ENCODE measurements at regions not wholly inside any gene's neighbourhood (a gene's known extent, or its start where the extent isn't known, plus 50 kb on each side); places are given as distances from the start of the nearest gene placed in this dataset.

GRCh38 chr11:127873478-127873877 lies 713.9 kb downstream of the ETS1 start:
- POLR2A ChIA-PET: no interaction called here
- no peak overlapping the region for H3K27ac ChIP-seq (ENCODE audit: low read depth, low read length)
- H3K27ac Mint-ChIP-seq: no peak overlapping the region

DNA sequence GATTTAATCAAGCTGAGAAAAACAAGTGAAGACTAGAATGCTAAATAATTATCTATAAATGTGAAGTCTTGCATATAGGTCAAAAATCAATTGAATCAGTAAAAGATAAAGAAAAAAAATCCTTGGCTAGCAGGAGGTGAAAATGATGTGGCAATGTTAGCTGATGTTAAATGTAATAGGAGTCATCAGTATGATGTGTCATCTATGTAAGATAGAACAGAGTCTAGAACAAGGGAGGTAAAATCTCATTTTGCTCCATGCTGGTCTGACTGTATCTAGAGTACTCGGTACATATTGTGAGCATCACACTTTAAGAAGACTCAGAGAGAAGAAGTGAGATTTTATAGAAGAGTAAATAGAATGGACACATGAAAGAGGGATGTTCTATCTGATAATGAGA lies 721.2 kb downstream of the ETS1 start:
- H3K27me3 ChIP-seq (ENCODE audit: control insufficient read depth in 2 of 2, insufficient read depth in 2 of 2, low read length in 2 of 2): no peaks in the 10 kb centered on the region
- H3K36me3 ChIP-seq (ENCODE audit: control insufficient read depth in 2 of 3, insufficient read depth in 3 of 3, low read length in 3 of 3): no peaks in the 10 kb centered on the region
- Mint-ChIP-seq H3K27ac (no peak overlapping the region), H3K4me3 (no peak overlapping the region), H3K9me3 (peaks cover 0 to 3% (median 0%) of the 10 kb centered on the region in 11 donors), H3K27me3 (peaks cover 5 to 17% (median 10%) of the 10 kb centered on the region in 5 donors), H3K4me1 (no peaks in the 10 kb centered on the region), H3K36me3 (no peaks in the 10 kb centered on the region)
- H3K4me3 ChIP-seq (ENCODE audit: low read length): no peak overlapping the region
- no peaks in the 10 kb centered on the region for H3K4me1 ChIP-seq (ENCODE audit: control insufficient read depth in 2 of 2, insufficient read depth in 2 of 2, low read length in 2 of 2)
- POLR2A ChIA-PET: no interaction called here
- DNase-seq (no peak), ATAC-seq (no peak)
- no peak overlapping the region for H3K27ac ChIP-seq (ENCODE audit: low read depth, low read length)
- intact Hi-C loops (cut with micrococcal nuclease): no loop called here
- no peaks in the 10 kb centered on the region for H3K9me3 ChIP-seq (ENCODE audit: control insufficient read depth in 2 of 3, low read length in 3 of 3)
- CTCF ChIA-PET: no interaction called here

More at GRCh38 chr11:127873478-127873877, 713.9 kb downstream of the ETS1 start:
- CTCF ChIA-PET: no interaction called here
- no peak overlapping the region for H3K4me3 ChIP-seq (ENCODE audit: low read length)
- peaks cover 3% of the 10 kb centered on the region in 2 donors for H3K27me3 ChIP-seq (ENCODE audit: control insufficient read depth in 2 of 2, insufficient read depth in 2 of 2, low read length in 2 of 2)
- no peaks in the 10 kb centered on the region for H3K9me3 ChIP-seq (ENCODE audit: control insufficient read depth in 2 of 3, low read length in 3 of 3)
- H3K27me3 Mint-ChIP-seq: peaks cover 0 to 22% (median 20%) of the 10 kb centered on the region in 5 donors
- H3K4me1 ChIP-seq (ENCODE audit: control insufficient read depth in 2 of 2, insufficient read depth in 2 of 2, low read length in 2 of 2): no peaks in the 10 kb centered on the region
- H3K36me3 ChIP-seq (ENCODE audit: control insufficient read depth in 2 of 3, insufficient read depth in 3 of 3, low read length in 3 of 3): no peaks in the 10 kb centered on the region
- H3K4me1 Mint-ChIP-seq: no peaks in the 10 kb centered on the region
- intact Hi-C loops (cut with micrococcal nuclease): no loop called here
- peaks cover 0 to 2% (median 0%) of the 10 kb centered on the region in 11 donors for H3K9me3 Mint-ChIP-seq
- no peak overlapping the region for H3K4me3 Mint-ChIP-seq
- DNase-seq (no peak), ATAC-seq (no peak)
- no peaks in the 10 kb centered on the region for H3K36me3 Mint-ChIP-seq

GRCh38 chr11:127864861-127865260 lies 722.5 kb downstream of the ETS1 start:
- no peaks in the 10 kb centered on the region for H3K4me1 Mint-ChIP-seq

GRCh38 chr11:127862406-127862805 lies 725.0 kb downstream of the ETS1 start:
- Mint-ChIP-seq H3K27me3 (peaks cover 5 to 27% (median 24%) of the 10 kb centered on the region in 5 donors), H3K4me1 (no peaks in the 10 kb centered on the region), H3K36me3 (no peaks in the 10 kb centered on the region), H3K27ac (no peak overlapping the region), H3K9me3 (peaks cover 0 to 3% (median 0%) of the 10 kb centered on the region in 11 donors), H3K4me3 (no peak overlapping the region)
- ChIA-PET CTCF (no interaction called here), POLR2A (no interaction called here)
- Histone ChIP-seq H3K27me3 (ENCODE audit: control insufficient read depth in 2 of 2, insufficient read depth in 2 of 2, low read length in 2 of 2) (no peaks in the 10 kb centered on the region), H3K4me1 (ENCODE audit: control insufficient read depth in 2 of 2, insufficient read depth in 2 of 2, low read length in 2 of 2) (no peaks in the 10 kb centered on the region), H3K4me3 (ENCODE audit: low read length) (no peak overlapping the region), H3K36me3 (ENCODE audit: control insufficient read depth in 2 of 3, insufficient read depth in 3 of 3, low read length in 3 of 3) (no peaks in the 10 kb centered on the region), H3K27ac (ENCODE audit: low read depth, low read length) (no peak overlapping the region), H3K9me3 (ENCODE audit: control insufficient read depth in 2 of 3, low read length in 3 of 3) (no peaks in the 10 kb centered on the region)
- intact Hi-C loops (cut with micrococcal nuclease): no loop called here
- no peak for ATAC-seq
- no peak for DNase-seq

More at GRCh38 chr11:127864861-127865260, 722.5 kb downstream of the ETS1 start:
- Mint-ChIP-seq H3K9me3 (peaks cover 0 to 3% (median 0%) of the 10 kb centered on the region in 11 donors), H3K4me3 (no peak overlapping the region), H3K27ac (no peak overlapping the region), H3K27me3 (peaks cover 5 to 18% (median 11%) of the 10 kb centered on the region in 5 donors), H3K36me3 (no peaks in the 10 kb centered on the region)
- Histone ChIP-seq H3K27ac (ENCODE audit: low read depth, low read length) (no peak overlapping the region), H3K4me1 (ENCODE audit: control insufficient read depth in 2 of 2, insufficient read depth in 2 of 2, low read length in 2 of 2) (no peaks in the 10 kb centered on the region), H3K27me3 (ENCODE audit: control insufficient read depth in 2 of 2, insufficient read depth in 2 of 2, low read length in 2 of 2) (no peaks in the 10 kb centered on the region), H3K36me3 (ENCODE audit: control insufficient read depth in 2 of 3, insufficient read depth in 3 of 3, low read length in 3 of 3) (no peaks in the 10 kb centered on the region), H3K4me3 (ENCODE audit: low read length) (no peak overlapping the region), H3K9me3 (ENCODE audit: control insufficient read depth in 2 of 3, low read length in 3 of 3) (no peaks in the 10 kb centered on the region)
- intact Hi-C loops (cut with micrococcal nuclease): no loop called here
- ChIA-PET CTCF (no interaction called here), POLR2A (no interaction called here)
- DNase-seq (no peak), ATAC-seq (no peak)

- Histone ChIP-seq H3K4me3 (ENCODE audit: low read length) (no peak overlapping the region), H3K27me3 (ENCODE audit: control insufficient read depth in 2 of 2, insufficient read depth in 2 of 2, low read length in 2 of 2) (no peaks in the 10 kb centered on the region), H3K36me3 (ENCODE audit: control insufficient read depth in 2 of 3, insufficient read depth in 3 of 3, low read length in 3 of 3) (no peaks in the 10 kb centered on the region), H3K9me3 (ENCODE audit: control insufficient read depth in 2 of 3, low read length in 3 of 3) (no peaks in the 10 kb centered on the region), H3K27ac (ENCODE audit: low read depth, low read length) (no peak overlapping the region), H3K4me1 (ENCODE audit: control insufficient read depth in 2 of 2, insufficient read depth in 2 of 2, low read length in 2 of 2) (no peaks in the 10 kb centered on the region)
- Mint-ChIP-seq H3K4me3 (no peak overlapping the region), H3K4me1 (no peaks in the 10 kb centered on the region), H3K27me3 (peaks cover 11 to 39% (median 28%) of the 10 kb centered on the region in 5 donors), H3K9me3 (peaks cover 0 to 3% (median 0%) of the 10 kb centered on the region in 11 donors), H3K27ac (no peak overlapping the region), H3K36me3 (no peaks in the 10 kb centered on the region)
- CTCF ChIA-PET: no interaction called here
- DNase-seq (no peak), ATAC-seq (no peak)
- intact Hi-C loops (cut with micrococcal nuclease): no loop called here
- POLR2A ChIA-PET: no interaction called here
These were observed 727.4 kb downstream of the ETS1 start for GRCh38 chr11:127859941-127860354.

DNA sequence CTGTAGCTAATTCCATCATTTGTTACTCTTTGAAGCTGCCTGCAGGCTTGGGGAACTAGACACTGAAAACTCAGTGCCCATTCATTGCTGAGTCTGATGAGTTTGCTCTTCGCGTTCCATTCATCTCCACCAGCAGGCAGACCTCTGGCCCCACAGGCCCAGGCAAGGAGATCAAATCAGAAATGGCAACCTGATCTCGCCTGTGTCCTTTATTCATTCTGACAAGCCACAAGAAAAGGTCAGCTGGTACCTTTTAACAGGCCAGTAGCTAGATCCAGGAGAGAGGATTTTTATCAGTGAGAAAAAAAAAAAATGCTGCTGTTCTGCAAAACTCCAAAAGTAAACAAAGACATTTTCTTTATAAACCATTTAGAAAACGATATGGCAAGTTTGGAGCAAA lies 742.5 kb downstream of the ETS1 start:
- DNase-seq (no peak), ATAC-seq (no peak)
- Histone ChIP-seq H3K4me1 (ENCODE audit: control insufficient read depth in 2 of 2, insufficient read depth in 2 of 2, low read length in 2 of 2) (no peaks in the 10 kb centered on the region), H3K36me3 (ENCODE audit: control insufficient read depth in 2 of 3, insufficient read depth in 3 of 3, low read length in 3 of 3) (no peaks in the 10 kb centered on the region), H3K27ac (ENCODE audit: low read depth, low read length) (no peak overlapping the region), H3K4me3 (ENCODE audit: low read length) (no peak overlapping the region), H3K9me3 (ENCODE audit: control insufficient read depth in 2 of 3, low read length in 3 of 3) (no peaks in the 10 kb centered on the region), H3K27me3 (ENCODE audit: control insufficient read depth in 2 of 2, insufficient read depth in 2 of 2, low read length in 2 of 2) (no peaks in the 10 kb centered on the region)
- POLR2A ChIA-PET: no interaction called here
- Mint-ChIP-seq H3K27ac (no peak overlapping the region), H3K36me3 (no peaks in the 10 kb centered on the region), H3K9me3 (no peaks in the 10 kb centered on the region), H3K4me3 (no peak overlapping the region), H3K27me3 (peaks cover 0 to 17% (median 10%) of the 10 kb centered on the region in 5 donors), H3K4me1 (no peaks in the 10 kb centered on the region)
- intact Hi-C loops (cut with micrococcal nuclease): no loop called here
- CTCF ChIA-PET: interaction anchor here (1.6 kb wide), 1 partner anchor 986 kb away, joined by 7 read pairs; no protein-coding TSS in a partner anchor

- no peak overlapping the region for H3K4me3 ChIP-seq (ENCODE audit: low read length)
- no peak overlapping the region for H3K4me3 Mint-ChIP-seq
- POLR2A ChIA-PET: no interaction called here
- H3K9me3 ChIP-seq (ENCODE audit: control insufficient read depth in 2 of 3, low read length in 3 of 3): no peaks in the 10 kb centered on the region
- H3K27me3 Mint-ChIP-seq: peaks cover 0 to 19% (median 13%) of the 10 kb centered on the region in 5 donors
- no peak overlapping the region for H3K27ac ChIP-seq (ENCODE audit: low read depth, low read length)
- no peaks in the 10 kb centered on the region for H3K36me3 Mint-ChIP-seq
- CTCF ChIA-PET: interaction anchor here (1.6 kb wide), 1 partner anchor 987 kb away, joined by 7 read pairs; no protein-coding TSS in a partner anchor
- ATAC-seq (no peak), DNase-seq (peak in 8 of 9 donors; percentile 4 to 45 (median 30))
- H3K27ac Mint-ChIP-seq: no peak overlapping the region
- H3K36me3 ChIP-seq (ENCODE audit: control insufficient read depth in 2 of 3, insufficient read depth in 3 of 3, low read length in 3 of 3): no peaks in the 10 kb centered on the region
- no peaks in the 10 kb centered on the region for H3K27me3 ChIP-seq (ENCODE audit: control insufficient read depth in 2 of 2, insufficient read depth in 2 of 2, low read length in 2 of 2)
- H3K9me3 Mint-ChIP-seq: no peaks in the 10 kb centered on the region
- intact Hi-C loops (cut with micrococcal nuclease): no loop called here
- no peaks in the 10 kb centered on the region for H3K4me1 ChIP-seq (ENCODE audit: control insufficient read depth in 2 of 2, insufficient read depth in 2 of 2, low read length in 2 of 2)
- H3K4me1 Mint-ChIP-seq: no peaks in the 10 kb centered on the region
These were observed 743.6 kb downstream of the ETS1 start for GRCh38 chr11:127843483-127844396.

All from naive thymus-derived CD4-positive, alpha-beta T cell (primary cell).